ENCODE measurements at regions not wholly inside any gene's neighbourhood (a gene's known extent, or its start where the extent isn't known, plus 50 kb on each side); places are given as distances from the start of the nearest gene placed in this dataset.

DNA sequence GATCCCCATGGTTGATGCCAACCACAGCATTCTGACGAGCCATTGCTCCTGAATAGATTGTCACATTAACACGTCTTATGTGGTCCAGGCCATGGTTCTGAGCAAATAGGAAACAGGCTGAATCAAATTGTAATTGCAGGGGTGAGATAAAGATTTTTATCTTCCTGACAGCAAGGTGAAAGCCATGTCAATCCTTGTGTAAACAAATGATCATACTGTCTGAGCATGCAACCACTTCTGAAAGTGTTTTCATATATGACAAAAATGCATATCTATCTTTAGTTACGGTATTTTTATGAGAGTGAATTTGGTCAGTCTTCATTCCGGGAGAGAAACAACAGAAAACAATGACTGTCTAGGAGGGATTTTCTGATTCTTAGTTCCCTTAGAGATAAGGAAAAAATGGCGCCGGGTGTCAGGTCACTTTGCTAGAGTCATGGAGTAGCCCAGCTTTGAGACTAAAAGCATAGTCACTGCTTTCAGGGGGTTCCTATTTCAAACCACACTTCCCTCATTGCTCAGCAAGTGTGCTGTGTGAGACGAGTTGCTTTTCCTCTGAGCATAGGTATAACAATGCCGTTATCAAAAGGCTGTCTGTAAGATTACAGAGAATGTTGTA is 958.9 kb downstream of the DCDC2C start:
- TF ChIP-seq, protein P1, sequence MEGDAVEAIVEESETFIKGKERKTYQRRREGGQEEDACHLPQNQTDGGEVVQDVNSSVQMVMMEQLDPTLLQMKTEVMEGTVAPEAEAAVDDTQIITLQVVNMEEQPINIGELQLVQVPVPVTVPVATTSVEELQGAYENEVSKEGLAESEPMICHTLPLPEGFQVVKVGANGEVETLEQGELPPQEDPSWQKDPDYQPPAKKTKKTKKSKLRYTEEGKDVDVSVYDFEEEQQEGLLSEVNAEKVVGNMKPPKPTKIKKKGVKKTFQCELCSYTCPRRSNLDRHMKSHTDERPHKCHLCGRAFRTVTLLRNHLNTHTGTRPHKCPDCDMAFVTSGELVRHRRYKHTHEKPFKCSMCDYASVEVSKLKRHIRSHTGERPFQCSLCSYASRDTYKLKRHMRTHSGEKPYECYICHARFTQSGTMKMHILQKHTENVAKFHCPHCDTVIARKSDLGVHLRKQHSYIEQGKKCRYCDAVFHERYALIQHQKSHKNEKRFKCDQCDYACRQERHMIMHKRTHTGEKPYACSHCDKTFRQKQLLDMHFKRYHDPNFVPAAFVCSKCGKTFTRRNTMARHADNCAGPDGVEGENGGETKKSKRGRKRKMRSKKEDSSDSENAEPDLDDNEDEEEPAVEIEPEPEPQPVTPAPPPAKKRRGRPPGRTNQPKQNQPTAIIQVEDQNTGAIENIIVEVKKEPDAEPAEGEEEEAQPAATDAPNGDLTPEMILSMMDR (conservative IDR thresholded peaks at IDR 0.05), result no peak
- TF ChIP-seq ZFX (IDR thresholded peaks at IDR 0.05), result no peak

All from C4-2B (cell line).